ENCODE measurements at regions not wholly inside any gene's neighbourhood (a gene's known extent, or its start where the extent isn't known, plus 50 kb on each side); places are given as distances from the start of the nearest gene placed in this dataset.
"Not testable (repeated sequence)": the region's sequence is repeated elsewhere in the genome, so short reads cannot be mapped to it uniquely, and the experiment has no call there.

GRCh38 chr6:73978330-73978729 lies 282.3 kb downstream of the CD109 start:
- Histone ChIP-seq H3K36me3 (ENCODE audit: control insufficient read depth in 3 of 3, insufficient read depth in 3 of 3, low read length in 3 of 3) (no peaks in the 10 kb centered on the region), H3K27me3 (ENCODE audit: control insufficient read depth in 3 of 3, insufficient read depth in 3 of 3, low read length in 3 of 3) (no peaks in the 10 kb centered on the region), H3K9ac (ENCODE audit: low read depth in 1 of 3, low read length in 3 of 3) (no peak overlapping the region), H3K4me3 (ENCODE audit: low read length in 3 of 3) (no peak overlapping the region), H3K27ac (ENCODE audit: low read depth, low read length) (no peak overlapping the region), H3K9me3 (ENCODE audit: control insufficient read depth in 3 of 3, low read length in 3 of 3) (no peaks in the 10 kb centered on the region), H3K4me1 (ENCODE audit: control insufficient read depth in 3 of 3, insufficient read depth in 3 of 3, low read length in 3 of 3) (no peaks in the 10 kb centered on the region)

DNA sequence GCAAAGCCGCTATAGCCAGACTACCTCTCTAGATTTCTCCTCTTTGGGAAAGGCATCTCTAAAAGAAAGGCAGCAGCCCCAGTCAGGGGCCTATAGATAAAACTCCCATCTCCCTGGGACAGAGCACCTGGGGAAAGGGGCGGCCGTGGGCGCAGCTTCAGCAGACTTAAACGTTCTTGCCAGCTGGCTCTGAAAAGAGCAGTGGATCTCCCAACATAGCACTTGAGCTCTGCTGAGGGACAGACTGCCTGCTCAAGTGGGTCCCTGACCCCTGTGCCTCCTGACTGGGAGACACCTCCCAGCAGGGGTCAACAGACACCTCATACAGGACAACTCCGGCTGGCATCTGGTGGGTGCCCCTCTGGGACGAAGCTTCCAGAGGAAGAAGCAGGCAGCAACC lies 276.5 kb downstream of the CD109 start:
- H3K36me3 ChIP-seq (ENCODE audit: control insufficient read depth in 3 of 3, insufficient read depth in 3 of 3, low read length in 3 of 3); H3K9me3 ChIP-seq (ENCODE audit: control insufficient read depth in 3 of 3, low read length in 3 of 3); H3K9ac ChIP-seq (ENCODE audit: low read depth in 1 of 3, low read length in 3 of 3); H3K27ac ChIP-seq (ENCODE audit: low read depth, low read length); H3K27me3 ChIP-seq (ENCODE audit: control insufficient read depth in 3 of 3, insufficient read depth in 3 of 3, low read length in 3 of 3); H3K4me1 ChIP-seq (ENCODE audit: control insufficient read depth in 3 of 3, insufficient read depth in 3 of 3, low read length in 3 of 3); H3K4me3 ChIP-seq (ENCODE audit: low read length in 3 of 3): not testable (repeated sequence)

DNA sequence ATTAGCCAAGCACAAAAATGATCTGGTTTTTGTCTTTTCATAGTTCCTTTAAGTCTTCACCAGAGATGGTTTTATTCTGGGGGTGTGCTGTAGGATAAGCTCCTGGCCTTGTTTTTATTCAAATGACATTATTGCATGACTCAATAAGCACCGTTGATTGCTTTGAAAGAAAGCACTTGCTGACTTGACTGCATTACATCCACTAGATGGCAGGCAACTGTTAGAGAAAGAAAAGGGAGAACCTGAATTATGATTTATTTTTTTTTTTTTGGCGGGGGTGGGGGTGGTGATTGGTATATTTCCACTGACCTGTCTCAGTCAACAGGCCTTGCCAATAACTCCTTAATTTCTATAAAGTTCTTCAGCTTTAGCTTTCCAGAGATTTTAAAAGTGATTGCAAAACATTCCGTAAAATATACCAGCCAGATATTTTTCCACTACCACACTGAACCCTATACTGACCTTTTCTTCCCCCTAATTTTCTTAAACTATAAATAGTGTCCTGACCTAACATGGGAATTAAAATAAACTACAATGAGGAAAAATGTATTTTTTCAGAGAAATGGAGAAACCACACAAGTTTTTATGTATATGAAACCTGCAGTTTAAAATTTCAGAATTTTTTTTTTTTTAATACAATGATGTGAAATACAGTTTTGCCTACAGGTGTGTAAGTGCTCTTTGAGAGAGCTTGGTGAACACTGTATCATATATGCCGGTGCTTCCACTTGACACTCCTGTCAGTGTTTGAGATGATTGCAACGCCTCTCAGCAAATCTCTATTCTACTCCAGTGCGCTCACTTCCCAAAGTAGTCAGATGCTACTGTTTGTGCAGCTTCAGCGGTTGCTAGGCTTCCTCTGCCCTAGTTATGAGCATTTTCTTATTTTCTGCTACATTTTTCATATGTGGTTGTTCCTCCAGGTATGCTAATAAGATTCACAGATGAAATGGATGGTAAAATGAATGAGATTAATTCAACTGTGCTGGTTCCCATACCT lies 274.3 kb downstream of the CD109 start:
- no peak overlapping the region for H3K9ac ChIP-seq (ENCODE audit: low read depth in 1 of 3, low read length in 3 of 3)
- no peaks in the 10 kb centered on the region for H3K4me1 ChIP-seq (ENCODE audit: control insufficient read depth in 3 of 3, insufficient read depth in 3 of 3, low read length in 3 of 3)
- H3K27me3 ChIP-seq (ENCODE audit: control insufficient read depth in 3 of 3, insufficient read depth in 3 of 3, low read length in 3 of 3) = no peaks in the 10 kb centered on the region
- H3K4me3 ChIP-seq (ENCODE audit: low read length in 3 of 3) = no peak overlapping the region
- H3K9me3 ChIP-seq (ENCODE audit: control insufficient read depth in 3 of 3, low read length in 3 of 3) = no peaks in the 10 kb centered on the region
- H3K27ac ChIP-seq (ENCODE audit: low read depth, low read length) = no peak overlapping the region
- H3K36me3 ChIP-seq (ENCODE audit: control insufficient read depth in 3 of 3, insufficient read depth in 3 of 3, low read length in 3 of 3) = no peaks in the 10 kb centered on the region

- Histone ChIP-seq H3K27me3 (ENCODE audit: control insufficient read depth in 3 of 3, insufficient read depth in 3 of 3, low read length in 3 of 3) (no peaks in the 10 kb centered on the region), H3K27ac (ENCODE audit: low read depth, low read length) (no peak overlapping the region), H3K9ac (ENCODE audit: low read depth in 1 of 3, low read length in 3 of 3) (no peak overlapping the region), H3K36me3 (ENCODE audit: control insufficient read depth in 3 of 3, insufficient read depth in 3 of 3, low read length in 3 of 3) (no peaks in the 10 kb centered on the region), H3K4me3 (ENCODE audit: low read length in 3 of 3) (no peak overlapping the region), H3K9me3 (ENCODE audit: control insufficient read depth in 3 of 3, low read length in 3 of 3) (no peaks in the 10 kb centered on the region), H3K4me1 (ENCODE audit: control insufficient read depth in 3 of 3, insufficient read depth in 3 of 3, low read length in 3 of 3) (no peaks in the 10 kb centered on the region)
Measured at GRCh38 chr6:73968221-73968757, 272.3 kb downstream of the CD109 start.

DNA sequence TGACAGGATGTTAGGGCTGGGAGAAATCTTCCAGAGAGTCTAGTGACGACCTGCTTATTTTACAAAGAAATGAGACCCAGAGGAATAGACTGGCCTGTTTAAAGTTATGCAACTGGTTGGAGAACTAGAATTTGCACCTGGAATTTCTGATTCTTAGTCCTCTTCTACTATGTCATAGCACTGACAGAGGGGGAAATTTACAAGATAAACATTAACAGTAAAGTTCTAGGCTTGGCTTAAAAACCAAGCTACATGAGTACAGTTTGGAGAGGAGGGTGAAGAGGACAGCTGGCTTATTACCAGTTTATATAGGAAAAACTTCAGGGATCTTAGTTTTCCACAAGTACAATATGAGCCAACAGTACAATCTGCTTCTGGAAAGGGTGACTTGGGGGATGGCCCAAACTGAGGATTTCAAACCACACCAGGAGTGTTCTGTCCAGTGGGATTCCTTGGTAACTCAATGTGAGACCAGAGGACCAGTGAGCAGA lies 269.6 kb downstream of the CD109 start:
- H3K36me3 ChIP-seq (ENCODE audit: control insufficient read depth in 3 of 3, insufficient read depth in 3 of 3, low read length in 3 of 3) = no peaks in the 10 kb centered on the region
- no peak overlapping the region for H3K9ac ChIP-seq (ENCODE audit: low read depth in 1 of 3, low read length in 3 of 3)
- H3K27ac ChIP-seq (ENCODE audit: low read depth, low read length) = no peak overlapping the region
- no peak overlapping the region for H3K4me3 ChIP-seq (ENCODE audit: low read length in 3 of 3)
- no peaks in the 10 kb centered on the region for H3K9me3 ChIP-seq (ENCODE audit: control insufficient read depth in 3 of 3, low read length in 3 of 3)
- no peaks in the 10 kb centered on the region for H3K27me3 ChIP-seq (ENCODE audit: control insufficient read depth in 3 of 3, insufficient read depth in 3 of 3, low read length in 3 of 3)
- H3K4me1 ChIP-seq (ENCODE audit: control insufficient read depth in 3 of 3, insufficient read depth in 3 of 3, low read length in 3 of 3) = no peaks in the 10 kb centered on the region

DNA sequence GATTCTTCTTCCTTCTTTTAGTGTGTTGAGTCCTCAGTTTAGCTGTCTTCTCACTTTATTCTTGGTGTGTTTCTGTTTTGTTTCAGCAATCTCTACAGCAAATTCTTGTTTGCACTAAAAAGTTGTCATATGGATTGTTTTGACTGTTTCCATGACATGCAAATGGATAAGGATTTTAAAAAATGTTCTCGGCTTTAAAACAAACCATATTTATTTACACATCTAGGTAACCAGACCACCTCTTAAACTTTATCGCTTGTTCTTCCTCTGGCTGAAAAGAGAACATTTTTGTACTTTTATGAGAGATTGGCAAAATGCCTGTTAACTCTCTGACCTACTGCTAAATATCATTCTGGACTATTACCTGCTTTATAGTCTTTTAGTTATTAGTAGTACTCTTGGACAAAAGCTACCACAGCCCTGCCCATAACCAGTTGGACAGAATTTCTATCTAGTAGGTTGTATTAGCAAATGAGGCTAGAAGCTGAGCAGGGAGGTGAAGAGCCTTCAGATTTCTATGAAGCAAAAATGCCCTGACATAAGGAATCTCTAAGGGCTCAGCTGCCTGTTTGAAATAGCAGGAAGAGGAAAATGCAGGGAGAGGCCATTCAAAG lies 268.3 kb downstream of the CD109 start:
- H3K27ac ChIP-seq (ENCODE audit: low read depth, low read length) = no peak overlapping the region
- H3K9ac ChIP-seq (ENCODE audit: low read depth in 1 of 3, low read length in 3 of 3) = no peak overlapping the region

DNA sequence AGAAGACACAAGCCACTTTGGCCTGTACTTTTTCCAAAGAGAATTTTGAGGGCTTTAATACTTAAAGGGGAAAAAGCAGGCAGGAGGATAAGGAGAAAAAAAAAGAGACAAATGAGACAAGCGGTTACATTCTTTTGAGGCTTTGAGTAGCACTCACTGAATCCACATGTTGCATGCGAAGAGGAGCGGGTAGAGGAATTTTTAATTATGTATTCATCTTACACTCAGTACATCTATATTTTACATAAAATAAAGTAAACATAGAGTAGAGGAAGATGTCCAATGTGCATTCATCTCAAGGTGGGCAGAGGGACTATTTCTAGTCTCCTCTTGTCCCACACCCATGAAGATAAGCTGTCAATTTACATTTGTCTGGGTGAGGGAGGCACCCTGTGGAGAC lies 266.9 kb downstream of the CD109 start:
- H3K9me3 ChIP-seq (ENCODE audit: control insufficient read depth in 3 of 3, low read length in 3 of 3) = no peaks in the 10 kb centered on the region
- H3K4me3 ChIP-seq (ENCODE audit: low read length in 3 of 3) = no peak overlapping the region
- H3K9ac ChIP-seq (ENCODE audit: low read depth in 1 of 3, low read length in 3 of 3) = no peak overlapping the region
- no peaks in the 10 kb centered on the region for H3K27me3 ChIP-seq (ENCODE audit: control insufficient read depth in 3 of 3, insufficient read depth in 3 of 3, low read length in 3 of 3)
- H3K27ac ChIP-seq (ENCODE audit: low read depth, low read length) = no peak overlapping the region
- H3K36me3 ChIP-seq (ENCODE audit: control insufficient read depth in 3 of 3, insufficient read depth in 3 of 3, low read length in 3 of 3) = no peaks in the 10 kb centered on the region
- H3K4me1 ChIP-seq (ENCODE audit: control insufficient read depth in 3 of 3, insufficient read depth in 3 of 3, low read length in 3 of 3) = no peaks in the 10 kb centered on the region

More for the DNA sequence above, 268.3 kb downstream of the CD109 start:
- H3K4me1 ChIP-seq (ENCODE audit: control insufficient read depth in 3 of 3, insufficient read depth in 3 of 3, low read length in 3 of 3) = no peaks in the 10 kb centered on the region
- H3K9me3 ChIP-seq (ENCODE audit: control insufficient read depth in 3 of 3, low read length in 3 of 3) = no peaks in the 10 kb centered on the region
- no peaks in the 10 kb centered on the region for H3K36me3 ChIP-seq (ENCODE audit: control insufficient read depth in 3 of 3, insufficient read depth in 3 of 3, low read length in 3 of 3)
- H3K4me3 ChIP-seq (ENCODE audit: low read length in 3 of 3) = no peak overlapping the region
- H3K27me3 ChIP-seq (ENCODE audit: control insufficient read depth in 3 of 3, insufficient read depth in 3 of 3, low read length in 3 of 3) = no peaks in the 10 kb centered on the region

DNA sequence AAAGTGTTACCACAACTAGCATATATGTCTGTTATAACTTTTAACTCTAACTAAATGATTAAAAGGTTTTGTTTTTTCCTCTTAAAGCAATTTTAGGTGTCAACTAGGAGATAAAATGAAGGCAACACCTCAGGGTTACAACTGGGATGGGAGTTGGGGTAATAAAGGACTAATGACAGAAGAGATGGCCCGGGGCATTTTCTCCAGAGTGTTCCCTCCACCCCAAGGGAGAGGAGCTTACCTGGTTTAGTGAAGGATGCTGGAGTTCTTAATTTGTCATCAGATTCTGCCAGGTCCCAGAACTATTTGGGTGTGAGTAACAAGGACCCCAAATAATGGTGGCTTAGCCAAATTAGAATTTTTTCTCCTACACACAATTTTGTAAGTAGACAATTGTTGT lies 260.3 kb downstream of the CD109 start:
- H3K9me3 ChIP-seq (ENCODE audit: control insufficient read depth in 3 of 3, low read length in 3 of 3) = no peaks in the 10 kb centered on the region
- H3K27me3 ChIP-seq (ENCODE audit: control insufficient read depth in 3 of 3, insufficient read depth in 3 of 3, low read length in 3 of 3) = no peaks in the 10 kb centered on the region
- no peak overlapping the region for H3K27ac ChIP-seq (ENCODE audit: low read depth, low read length)
- no peak overlapping the region for H3K9ac ChIP-seq (ENCODE audit: low read depth in 1 of 3, low read length in 3 of 3)
- H3K4me3 ChIP-seq (ENCODE audit: low read length in 3 of 3) = no peak overlapping the region
- no peaks in the 10 kb centered on the region for H3K4me1 ChIP-seq (ENCODE audit: control insufficient read depth in 3 of 3, insufficient read depth in 3 of 3, low read length in 3 of 3)
- H3K36me3 ChIP-seq (ENCODE audit: control insufficient read depth in 3 of 3, insufficient read depth in 3 of 3, low read length in 3 of 3) = no peaks in the 10 kb centered on the region

- Histone ChIP-seq H3K36me3 (ENCODE audit: control insufficient read depth in 3 of 3, insufficient read depth in 3 of 3, low read length in 3 of 3) (no peaks in the 10 kb centered on the region), H3K27me3 (ENCODE audit: control insufficient read depth in 3 of 3, insufficient read depth in 3 of 3, low read length in 3 of 3) (no peaks in the 10 kb centered on the region), H3K4me3 (ENCODE audit: low read length in 3 of 3) (no peak overlapping the region), H3K27ac (ENCODE audit: low read depth, low read length) (no peak overlapping the region), H3K9ac (ENCODE audit: low read depth in 1 of 3, low read length in 3 of 3) (no peak overlapping the region), H3K9me3 (ENCODE audit: control insufficient read depth in 3 of 3, low read length in 3 of 3) (no peaks in the 10 kb centered on the region), H3K4me1 (ENCODE audit: control insufficient read depth in 3 of 3, insufficient read depth in 3 of 3, low read length in 3 of 3) (peaks cover 0 to 2% (median 0%) of the 10 kb centered on the region in 3 donors)
Measured at GRCh38 chr6:73955800-73956199, 259.8 kb downstream of the CD109 start.

DNA sequence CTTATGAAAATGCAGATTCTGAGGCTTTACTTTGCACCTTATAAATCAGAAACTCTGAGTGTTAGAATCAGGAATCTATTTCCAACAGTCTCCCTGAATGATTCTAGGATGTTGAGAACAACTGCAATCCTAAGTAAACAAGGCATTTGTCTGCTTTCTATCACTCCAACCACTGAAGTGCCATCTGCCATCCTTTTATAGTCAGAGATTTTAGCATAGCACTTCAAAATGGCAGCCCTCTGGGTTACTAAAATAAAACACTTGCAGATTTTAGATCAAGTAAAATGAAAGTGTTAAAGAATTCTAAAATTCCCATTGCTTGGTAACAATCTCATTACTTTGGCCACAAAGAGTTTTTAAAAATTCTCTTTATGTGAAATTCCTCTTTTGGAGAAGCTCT lies 258.9 kb downstream of the CD109 start:
- H3K4me1 ChIP-seq (ENCODE audit: control insufficient read depth in 3 of 3, insufficient read depth in 3 of 3, low read length in 3 of 3) = peaks cover 0 to 2% (median 0%) of the 10 kb centered on the region in 3 donors
- no peaks in the 10 kb centered on the region for H3K9me3 ChIP-seq (ENCODE audit: control insufficient read depth in 3 of 3, low read length in 3 of 3)
- H3K4me3 ChIP-seq (ENCODE audit: low read length in 3 of 3) = no peak overlapping the region
- H3K9ac ChIP-seq (ENCODE audit: low read depth in 1 of 3, low read length in 3 of 3) = no peak overlapping the region
- no peaks in the 10 kb centered on the region for H3K36me3 ChIP-seq (ENCODE audit: control insufficient read depth in 3 of 3, insufficient read depth in 3 of 3, low read length in 3 of 3)
- no peaks in the 10 kb centered on the region for H3K27me3 ChIP-seq (ENCODE audit: control insufficient read depth in 3 of 3, insufficient read depth in 3 of 3, low read length in 3 of 3)
- H3K27ac ChIP-seq (ENCODE audit: low read depth, low read length) = no peak overlapping the region

Data from skeletal muscle tissue (tissue), 3 donors.